ENCODE measurements at regions not wholly inside any gene's neighbourhood (a gene's known extent, or its start where the extent isn't known, plus 50 kb on each side); places are given as distances from the start of the nearest gene placed in this dataset.

DNA sequence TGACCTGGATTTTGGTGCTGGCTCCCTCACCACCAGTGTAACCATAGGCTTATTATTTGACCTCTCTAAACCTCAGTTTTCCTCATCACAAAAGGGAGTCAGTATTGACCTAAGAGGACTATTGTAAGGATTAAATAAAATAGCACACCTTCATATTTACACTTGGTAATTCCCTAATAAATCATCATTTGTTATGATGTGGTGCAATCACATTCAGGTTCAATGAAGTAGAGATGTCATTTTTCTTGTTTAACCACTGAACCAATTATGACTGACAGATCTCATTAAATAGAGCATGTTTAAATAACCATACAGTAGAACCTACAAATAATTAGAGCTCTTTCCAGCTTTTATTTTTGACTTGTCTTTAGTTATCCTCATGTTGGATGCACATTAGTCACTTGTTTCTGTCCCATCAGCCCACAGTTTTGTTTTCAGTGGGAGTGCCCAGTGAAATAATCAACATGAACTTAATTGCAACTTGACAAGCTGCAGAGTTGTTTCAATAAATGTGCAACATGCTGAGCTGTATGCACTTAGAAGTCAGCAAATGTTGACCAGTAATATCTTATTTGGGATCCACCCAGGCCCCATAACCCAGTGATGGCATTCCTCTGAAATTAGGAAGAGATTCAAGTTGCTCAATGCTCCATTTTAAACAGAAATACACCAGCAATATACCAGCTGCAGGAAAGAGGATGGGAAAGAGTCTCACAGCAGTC, 451.7 kb upstream of the MARCKS start:
- intact Hi-C loops (cut with DNase I): no loop called here
- DNase-seq (ENCODE audit: low spot score) (no peak), ATAC-seq (no peak)

DNA sequence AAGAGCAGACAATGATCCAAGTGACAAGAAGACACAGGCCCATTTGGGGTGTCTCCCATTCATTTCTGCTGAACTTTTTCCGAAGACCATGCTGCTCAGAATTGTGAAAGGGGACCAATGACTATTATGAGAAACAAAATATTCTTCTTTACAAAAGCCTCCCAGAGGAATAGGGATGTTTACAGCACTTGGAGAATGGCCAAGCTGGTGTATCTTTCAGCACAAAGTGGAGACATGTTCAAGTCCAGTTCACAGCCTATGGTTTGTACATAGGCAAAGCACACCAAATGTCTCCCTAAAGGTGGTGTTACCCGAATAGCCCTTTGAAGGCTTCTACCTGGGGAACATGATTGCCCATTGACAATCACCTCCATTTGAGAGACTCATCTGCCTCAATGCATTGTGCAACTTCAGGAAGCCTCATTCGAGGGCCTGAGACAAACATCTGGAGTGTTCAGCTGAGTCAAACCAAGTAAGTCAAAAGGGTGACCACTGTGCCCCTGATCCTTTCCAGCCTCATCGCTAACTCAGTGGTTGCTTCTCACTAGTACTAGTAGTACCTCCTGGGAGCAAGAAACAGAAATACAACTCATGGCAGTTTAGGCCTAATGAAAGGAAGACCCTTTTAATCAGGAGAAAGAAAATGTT, 451.0 kb upstream of the MARCKS start:
- intact Hi-C loops (cut with DNase I): no loop called here
- DNase-seq (ENCODE audit: low spot score) (no peak), ATAC-seq (no peak)

DNA sequence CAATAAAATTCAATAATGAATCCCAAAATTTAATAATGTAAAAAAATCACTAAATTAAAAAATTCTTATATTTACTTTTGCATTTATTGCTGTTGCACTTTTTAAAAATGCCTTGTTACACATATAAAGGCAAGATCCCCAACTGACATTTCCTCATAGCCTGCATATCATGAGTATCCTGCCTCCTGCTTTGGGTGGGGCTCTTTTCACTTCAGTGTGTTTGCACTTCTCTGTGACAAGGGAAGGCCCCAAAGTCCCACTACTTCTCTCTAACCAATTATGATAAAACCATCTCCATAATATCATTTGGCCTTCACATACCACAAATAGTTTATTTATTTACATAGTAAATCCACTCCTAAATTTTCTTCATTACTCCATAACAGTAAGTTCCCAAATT, 446.1 kb upstream of the MARCKS start:
- intact Hi-C loops (cut with DNase I): no loop called here
- ATAC-seq (no peak), DNase-seq (ENCODE audit: low spot score) (no peak)

DNA sequence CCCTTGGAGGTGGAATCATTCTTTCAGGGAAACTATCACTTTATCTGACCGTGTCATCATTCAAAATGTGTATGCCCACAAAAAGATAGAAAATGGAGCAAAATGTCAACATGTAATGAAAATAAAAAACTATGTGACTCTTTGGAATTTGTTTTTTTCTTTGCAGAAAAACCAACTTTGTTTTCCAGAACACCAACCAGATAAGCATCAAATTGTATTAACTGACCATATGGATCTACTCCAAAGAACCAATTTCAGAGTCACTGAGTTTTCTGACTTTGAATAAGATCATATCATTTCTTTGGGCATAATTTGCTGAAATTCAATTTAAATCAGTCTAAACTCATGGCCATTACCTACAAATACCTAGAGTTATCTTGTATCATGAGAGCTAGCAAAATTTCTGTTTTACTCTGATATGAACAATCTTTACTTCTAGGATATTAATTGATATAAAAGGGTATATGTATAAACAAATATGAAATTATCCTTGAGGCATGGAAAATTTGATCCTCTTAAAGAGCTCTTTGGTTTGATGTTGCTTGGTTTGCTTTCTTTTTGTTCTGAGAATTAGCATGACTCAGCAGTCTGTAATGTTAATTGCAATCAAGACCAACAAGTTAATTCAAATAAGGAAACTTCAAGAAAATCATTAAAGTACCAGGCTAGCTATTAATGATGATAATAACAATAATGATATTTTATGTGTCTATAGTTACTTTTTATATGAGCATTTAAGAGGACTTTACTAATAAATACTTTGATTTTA, 444.4 kb upstream of the MARCKS start:
- DNase-seq (ENCODE audit: low spot score) (no peak), ATAC-seq (no peak)
- intact Hi-C loops (cut with DNase I): no loop called here

DNA sequence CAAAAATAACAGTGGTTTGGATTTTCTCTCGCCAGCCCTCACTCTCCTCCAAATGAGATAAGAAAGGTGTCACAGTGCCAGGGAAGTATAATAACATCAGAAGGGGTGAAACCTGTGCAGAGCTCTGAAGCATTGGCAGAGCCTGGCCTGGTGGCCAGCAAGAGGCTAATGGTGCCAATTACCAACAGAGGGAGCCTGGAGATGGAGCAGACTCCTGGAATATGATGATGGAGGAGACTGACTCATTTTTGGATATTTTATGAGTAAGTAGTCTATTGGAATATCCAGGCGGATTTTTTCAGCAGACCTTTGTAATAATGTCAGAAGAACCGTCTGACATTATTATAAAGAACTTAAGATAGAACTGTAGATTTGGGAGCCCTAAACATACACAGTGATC, 442.6 kb upstream of the MARCKS start:
- peak; percentile 84 for ATAC-seq
- DNase-seq (ENCODE audit: low spot score): peak; percentile 57
- intact Hi-C loops (cut with DNase I): no loop called here

DNA sequence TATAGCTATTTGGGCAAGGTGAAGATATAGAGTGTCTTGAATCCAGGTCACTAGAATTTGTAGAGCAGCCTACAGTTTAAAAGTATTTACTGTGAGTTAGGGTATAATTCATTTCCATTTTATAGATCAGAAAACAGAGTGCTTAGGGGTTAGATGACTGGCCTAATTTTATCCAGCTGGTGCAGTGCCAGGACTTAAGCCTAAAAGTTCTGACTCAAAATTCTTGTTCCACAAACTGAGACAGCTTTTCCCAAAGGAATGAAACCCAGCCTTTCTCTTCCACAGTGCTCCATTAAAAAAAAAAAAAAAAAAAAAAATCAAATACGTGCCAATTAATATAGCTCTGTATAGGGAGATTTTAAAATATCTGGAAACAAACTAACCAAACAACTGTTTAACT, 441.0 kb upstream of the MARCKS start:
- intact Hi-C loops (cut with DNase I): no loop called here
- DNase-seq (ENCODE audit: low spot score) (no peak), ATAC-seq (no peak)

DNA sequence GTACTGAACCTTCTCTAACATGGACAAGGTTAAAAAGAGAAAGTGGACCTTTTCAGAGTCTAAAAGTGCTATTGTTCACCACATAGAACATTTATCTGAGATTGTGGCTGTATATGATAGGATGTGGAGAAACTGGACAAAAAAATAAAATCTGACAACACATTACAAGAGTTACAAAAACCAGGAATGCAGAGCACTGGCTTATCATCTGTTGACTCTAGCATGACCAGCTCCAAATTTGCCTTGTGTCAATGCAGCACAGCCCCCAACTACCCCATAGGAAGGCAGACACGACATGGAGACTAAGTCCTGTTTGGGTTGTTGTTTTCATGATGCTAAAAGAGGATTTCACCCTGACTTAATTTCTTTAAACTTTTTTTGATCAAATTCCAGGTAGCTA, 436.9 kb upstream of the MARCKS start:
- DNase-seq (ENCODE audit: low spot score) (no peak), ATAC-seq (no peak)
- intact Hi-C loops (cut with DNase I): no loop called here

DNA sequence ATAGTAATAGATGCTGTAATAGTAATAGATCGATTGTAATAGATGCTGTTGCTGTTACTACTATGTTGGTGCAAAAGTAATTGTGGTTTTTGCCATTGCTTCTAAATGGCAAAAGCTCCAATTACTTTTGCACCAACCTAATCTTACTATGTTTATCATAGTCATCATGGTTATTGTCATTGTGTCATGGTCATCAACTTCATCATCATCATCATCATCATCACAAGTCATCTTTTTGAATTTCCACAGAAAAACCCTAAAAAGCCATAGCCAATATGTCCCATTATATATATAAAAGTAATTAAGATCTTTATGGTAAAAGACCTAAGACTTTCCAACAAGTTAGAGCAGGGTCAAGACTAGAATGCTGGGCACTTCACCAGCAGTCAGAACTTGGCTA, 435.1 kb upstream of the MARCKS start:
- DNase-seq (ENCODE audit: low spot score) (no peak), ATAC-seq (no peak)
- intact Hi-C loops (cut with DNase I): no loop called here

DNA sequence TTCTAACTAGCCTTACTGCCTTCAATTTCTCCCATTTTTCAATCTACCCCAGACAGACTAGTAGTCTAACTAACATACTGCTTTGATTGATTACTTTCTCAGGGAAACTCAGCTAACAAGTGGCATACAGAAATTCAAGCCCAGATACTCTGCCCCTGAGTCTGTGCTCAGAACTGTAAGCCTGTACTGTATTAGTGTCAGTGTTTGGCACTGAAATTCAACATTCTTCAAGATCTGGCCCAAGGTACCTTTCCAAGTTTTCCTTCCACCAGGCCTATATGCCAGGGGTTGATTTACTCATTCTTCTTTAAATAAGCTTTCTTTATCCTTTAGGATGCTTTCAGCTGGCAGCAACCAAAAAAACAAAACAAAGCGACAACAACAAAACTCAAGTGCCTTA, 433.2 kb upstream of the MARCKS start:
- DNase-seq (ENCODE audit: low spot score) (no peak), ATAC-seq (no peak)
- intact Hi-C loops (cut with DNase I): no loop called here

DNA sequence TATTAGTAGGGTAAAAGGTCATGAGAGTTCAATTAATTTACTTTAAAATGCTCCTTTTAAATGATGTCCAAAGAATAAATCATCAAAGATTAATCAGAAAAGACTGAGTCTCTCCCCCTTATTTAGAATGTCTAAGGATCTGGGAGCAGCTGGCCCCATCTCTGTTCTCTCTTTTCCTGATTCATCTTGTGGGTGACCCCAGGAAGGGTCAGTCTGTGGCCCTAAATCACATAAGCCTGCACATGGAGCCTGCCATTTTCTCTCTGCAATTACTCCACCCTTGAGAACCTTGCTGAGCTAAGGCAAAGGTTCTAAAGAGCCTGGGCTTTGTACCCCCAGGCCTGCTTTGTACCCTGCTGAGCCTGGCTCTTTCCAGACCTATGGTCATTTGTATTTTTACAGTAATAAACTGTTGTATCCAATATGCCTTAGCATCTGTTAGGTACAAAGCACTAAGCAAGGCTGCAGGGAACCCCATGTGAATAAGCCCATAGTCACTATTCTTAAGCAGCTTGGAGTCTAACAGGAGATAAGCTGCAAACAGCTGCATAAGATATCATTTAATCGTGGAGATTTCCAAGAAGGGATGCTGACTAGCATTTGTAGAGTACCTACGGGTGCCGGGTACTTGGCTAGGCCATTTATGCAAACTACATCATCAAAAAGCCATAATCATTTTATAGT, 431.0 kb upstream of the MARCKS start:
- ATAC-seq: no peak
- DNase-seq (ENCODE audit: low spot score): no peak
- intact Hi-C loops (cut with DNase I): no loop called here

DNA sequence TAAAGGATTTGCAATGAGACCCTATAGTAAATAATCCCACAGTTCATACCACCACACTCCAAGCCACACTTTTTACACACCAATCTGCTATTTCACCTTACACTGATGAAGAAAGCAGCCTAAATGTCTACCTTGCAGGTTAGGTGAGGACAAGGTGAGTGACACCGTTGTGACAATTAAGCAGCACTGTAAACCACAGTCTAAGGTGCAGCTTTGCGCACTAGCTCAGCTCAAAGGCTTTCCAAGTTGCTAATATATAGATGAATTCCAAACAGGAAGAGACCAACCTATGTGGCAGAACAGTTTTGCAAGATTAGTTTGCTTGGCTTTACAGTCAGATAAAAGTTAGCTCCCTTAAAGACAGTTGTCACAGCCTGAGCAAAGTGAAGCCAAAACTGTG, 429.5 kb upstream of the MARCKS start:
- DNase-seq (ENCODE audit: low spot score) (no peak), ATAC-seq (no peak)
- intact Hi-C loops (cut with DNase I): no loop called here

DNA sequence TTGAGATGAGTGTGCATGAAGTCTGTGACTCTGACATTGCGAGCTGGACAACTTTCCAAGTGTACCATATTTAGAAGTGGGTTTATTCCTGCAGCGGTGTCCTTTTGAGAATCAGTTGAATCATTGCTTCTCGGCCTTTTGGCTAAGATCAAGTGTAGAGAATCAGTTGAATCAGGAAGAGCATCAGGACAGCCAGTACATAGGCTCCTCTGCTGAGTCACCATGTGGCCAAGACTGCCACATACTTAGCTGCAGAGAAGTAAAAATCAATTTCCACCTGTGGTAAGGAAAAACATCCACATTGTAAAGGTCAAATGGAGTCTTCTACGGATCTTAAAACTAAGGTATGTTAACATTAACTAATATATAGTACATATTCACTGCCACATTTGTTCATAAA, 428.4 kb upstream of the MARCKS start:
- DNase-seq (ENCODE audit: low spot score) (no peak), ATAC-seq (no peak)
- intact Hi-C loops (cut with DNase I): no loop called here

DNA sequence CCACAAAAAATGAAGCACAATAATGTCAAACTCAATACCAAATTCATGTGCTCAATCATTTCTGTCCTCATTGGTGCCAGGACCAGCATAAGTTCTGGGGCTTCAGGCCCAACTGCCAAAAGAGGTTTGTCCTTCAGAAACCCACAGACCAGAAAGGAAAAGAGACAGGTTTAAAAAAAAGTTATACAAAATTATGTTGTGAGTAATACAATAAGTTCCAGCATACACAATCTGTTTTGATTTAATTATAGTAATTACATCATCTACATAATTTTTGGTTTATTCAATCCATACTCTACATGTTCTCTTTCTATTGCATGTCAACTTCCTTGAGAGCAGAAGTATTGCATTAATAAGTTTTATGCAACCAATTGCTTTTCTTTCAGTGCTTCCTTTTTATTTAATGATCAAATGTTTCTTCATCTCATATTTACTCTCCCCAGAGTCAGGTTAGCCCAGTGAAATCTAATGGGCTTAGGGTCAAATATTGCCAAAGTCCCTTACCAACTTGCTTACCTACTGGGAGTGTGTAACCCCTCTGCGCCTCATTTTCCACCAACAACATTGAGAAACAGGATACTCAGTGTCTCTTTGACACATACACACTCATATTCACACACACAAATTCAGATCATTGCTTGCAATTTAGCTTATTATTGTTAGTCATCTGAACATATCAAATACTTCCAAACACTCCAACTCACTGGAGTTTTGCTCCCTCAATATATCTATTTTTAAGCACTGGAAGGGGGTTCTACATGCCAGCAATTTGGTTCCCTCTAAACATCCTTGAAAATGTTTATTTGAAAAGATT, 424.4 kb upstream of the MARCKS start:
- ATAC-seq: peak; percentile 50

DNA sequence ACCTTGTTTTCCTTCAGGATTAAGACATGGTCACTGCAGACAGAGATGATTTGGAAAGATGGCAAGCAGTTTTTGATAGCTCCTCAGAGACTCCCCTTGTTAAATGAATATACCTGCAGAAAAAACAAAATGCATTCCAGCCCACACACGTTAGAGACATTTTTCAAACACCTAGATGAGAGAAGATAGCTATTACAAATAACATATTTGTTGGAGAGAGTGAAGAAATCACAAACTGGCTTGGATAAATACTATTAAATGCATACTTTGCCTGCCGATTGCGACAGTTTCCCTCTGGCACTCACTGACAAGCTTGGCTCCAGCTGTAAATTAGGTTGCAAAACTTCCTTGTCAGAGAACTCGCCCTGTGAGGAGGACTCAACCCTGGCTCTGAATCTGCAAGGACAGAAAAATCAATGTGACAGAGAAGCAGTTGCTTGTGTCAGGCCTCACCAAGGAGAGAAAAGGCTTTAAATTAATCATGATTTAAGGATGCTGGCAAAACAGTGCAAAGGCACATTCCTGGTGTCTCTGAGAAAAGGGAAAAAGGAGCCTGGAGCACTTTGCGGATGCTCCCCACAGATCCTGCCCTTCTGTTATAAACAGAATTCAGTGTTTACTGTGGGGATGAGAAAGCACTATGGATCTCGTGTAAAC, 423.7 kb upstream of the MARCKS start:
- ATAC-seq: peak; percentile 93
- intact Hi-C loops (cut with DNase I): no loop called here
- peak; percentile 62 for DNase-seq (ENCODE audit: low spot score)

More for the DNA sequence above, 424.4 kb upstream of the MARCKS start:
- DNase-seq (ENCODE audit: low spot score): no peak
- intact Hi-C loops (cut with DNase I): no loop called here

DNA sequence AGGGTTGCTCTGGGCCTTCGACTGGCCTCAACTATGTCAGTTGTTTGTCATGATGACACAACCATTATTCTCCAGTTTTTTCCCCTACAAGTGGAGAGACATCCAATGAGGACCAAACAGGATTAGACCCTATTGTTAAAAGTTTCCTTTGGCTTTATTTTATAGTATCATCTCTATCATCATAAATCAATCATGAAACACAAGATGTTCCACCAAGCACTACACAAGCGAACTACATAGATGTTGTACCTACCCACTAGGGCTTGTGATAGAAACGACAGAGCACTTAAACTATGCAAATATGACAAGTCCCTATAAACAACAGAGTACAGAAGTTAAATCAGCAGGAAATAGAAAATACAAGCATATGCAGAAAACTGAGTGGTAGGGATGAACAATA, 422.5 kb upstream of the MARCKS start:
- ATAC-seq: no peak
- intact Hi-C loops (cut with DNase I): no loop called here

DNA sequence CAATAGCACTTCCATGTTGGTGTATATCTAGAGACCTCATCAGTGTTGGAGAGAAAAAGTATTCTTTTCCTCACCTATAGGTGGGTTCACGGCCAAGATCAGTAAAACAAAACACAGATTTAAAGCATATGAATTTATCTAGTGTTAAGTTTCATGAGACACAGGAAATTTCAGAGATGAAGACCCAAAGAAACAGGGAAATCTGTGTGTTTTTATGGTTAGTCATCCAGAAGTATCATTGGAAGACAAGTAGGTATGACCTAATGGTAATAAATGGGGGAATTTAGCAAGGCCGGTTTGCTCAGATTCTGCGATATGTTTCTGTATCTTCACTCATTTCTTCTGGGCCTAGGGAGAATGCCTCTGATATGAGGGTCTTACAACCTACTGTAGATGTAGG, 419.6 kb upstream of the MARCKS start:
- intact Hi-C loops (cut with DNase I): no loop called here
- no peak for ATAC-seq

More for the DNA sequence above, 422.5 kb upstream of the MARCKS start:
- DNase-seq (ENCODE audit: low spot score): no peak

DNA sequence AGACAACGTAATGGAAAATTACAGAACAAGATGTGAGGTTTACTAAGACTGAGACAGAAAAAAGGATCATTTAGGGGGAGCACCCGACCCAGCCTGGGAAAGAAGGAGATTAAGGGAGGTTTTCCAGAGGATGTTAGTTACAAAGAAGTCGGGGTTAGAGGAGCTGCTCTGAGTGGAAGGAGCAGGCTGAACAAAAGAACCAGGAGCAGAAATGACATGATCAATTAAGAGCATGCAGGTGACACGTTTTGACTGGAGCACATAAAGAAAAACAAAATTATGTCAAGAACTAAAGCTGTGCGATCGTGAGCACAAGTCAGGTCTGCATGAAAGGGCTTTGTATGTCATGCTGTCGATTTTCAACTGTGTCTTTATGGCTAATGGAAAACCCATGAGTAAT, 417.3 kb upstream of the MARCKS start:
- intact Hi-C loops (cut with DNase I): no loop called here
- ATAC-seq: no peak
- no peak for DNase-seq (ENCODE audit: low spot score)

More for the DNA sequence above, 419.6 kb upstream of the MARCKS start:
- no peak for DNase-seq (ENCODE audit: low spot score)

DNA sequence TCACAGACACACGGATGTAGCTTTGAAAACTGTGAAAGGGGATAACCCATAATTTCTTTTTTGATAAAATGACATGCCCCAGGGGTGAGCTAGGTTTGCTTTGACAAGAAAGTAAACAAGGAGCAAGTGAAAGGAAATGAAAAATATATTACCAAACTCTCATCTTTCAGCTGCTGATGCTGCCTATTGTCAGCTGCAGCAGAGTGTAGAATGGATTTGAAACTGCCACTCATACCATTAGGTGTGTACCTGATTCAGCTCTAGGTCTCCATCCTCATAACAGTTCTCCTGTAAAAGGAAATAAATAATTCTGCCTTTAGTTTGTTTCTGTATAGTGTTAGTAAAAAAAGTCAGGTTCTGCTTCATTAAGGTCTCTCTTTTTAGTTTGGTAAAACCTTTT, 415.1 kb upstream of the MARCKS start:
- intact Hi-C loops (cut with DNase I): no loop called here
- DNase-seq (ENCODE audit: low spot score) (no peak), ATAC-seq (no peak)
